HG02588 (cell line): ENCODE measurements at regions not wholly inside any gene's neighbourhood (a gene's known extent, or its start where the extent isn't known, plus 50 kb on each side); places are given as distances from the start of the nearest gene placed in this dataset.

Source experiments
- ATAC-seq: cut with Tn5 transposase; IDR thresholded peaks from one replicate; pipeline ENCODE4 v1.9.1; 2021; ENCODE audit warnings: mild to moderate bottlenecking, moderate library complexity; ENCODE audit not compliant: unreplicated experiment

DNA sequence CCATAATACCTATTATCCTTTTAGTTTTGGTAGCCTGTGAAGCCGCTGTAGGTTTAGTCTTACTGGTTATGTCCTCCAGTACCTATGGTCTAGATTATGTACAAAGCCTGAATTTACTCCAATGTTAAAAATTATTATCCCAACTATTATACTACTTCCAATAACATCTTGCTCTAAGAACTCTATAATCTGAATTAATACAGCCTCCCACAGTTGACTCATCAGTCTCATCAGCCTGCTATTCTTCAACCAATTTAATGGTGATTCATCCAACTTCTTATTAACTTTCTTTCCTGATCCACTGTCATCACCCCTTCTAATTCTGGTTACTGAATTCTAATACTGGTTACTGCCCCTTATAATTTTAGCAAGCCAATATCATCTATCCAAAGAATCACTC, 370.3 kb upstream of the OPRM1 start:
- no peak for ATAC-seq

DNA sequence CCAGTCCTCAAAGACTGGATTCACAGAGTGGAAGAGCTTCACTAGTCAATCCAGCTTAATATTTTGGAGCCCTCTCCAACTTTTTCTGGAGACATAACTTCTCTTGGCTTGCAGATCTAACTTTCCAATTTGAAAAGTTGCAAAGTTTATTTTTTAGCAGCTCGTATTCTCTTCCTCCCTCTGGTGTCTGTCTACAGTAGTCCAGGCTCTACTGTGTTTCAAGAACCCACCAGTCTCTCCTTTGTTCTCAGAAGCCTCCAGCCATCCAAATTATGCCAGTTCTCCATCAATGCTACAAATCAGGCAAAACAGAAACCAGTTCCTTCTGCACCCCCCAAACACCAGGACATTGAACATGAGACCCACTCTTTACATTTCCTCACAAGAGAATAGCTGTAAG, 376.1 kb upstream of the OPRM1 start:
- ATAC-seq, result no peak

DNA sequence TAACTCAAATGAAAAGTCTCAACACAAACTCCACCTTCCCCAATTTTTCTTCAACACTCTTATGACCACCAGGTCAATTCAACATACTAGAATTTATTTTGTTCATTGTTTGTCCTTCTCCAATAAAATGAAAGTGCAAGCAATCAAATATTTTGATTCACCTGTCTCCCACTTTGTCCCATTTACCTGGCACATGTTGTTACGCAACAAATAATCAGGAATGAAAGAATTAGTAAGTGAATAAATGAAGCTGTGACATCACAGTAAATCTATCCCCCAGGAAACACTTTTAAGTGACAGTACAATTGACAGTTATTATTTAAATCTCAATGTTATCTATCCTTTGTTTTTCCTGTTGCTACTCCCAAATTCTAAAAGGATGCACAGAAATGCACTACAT, 393.7 kb upstream of the OPRM1 start:
- ATAC-seq, result no peak

DNA sequence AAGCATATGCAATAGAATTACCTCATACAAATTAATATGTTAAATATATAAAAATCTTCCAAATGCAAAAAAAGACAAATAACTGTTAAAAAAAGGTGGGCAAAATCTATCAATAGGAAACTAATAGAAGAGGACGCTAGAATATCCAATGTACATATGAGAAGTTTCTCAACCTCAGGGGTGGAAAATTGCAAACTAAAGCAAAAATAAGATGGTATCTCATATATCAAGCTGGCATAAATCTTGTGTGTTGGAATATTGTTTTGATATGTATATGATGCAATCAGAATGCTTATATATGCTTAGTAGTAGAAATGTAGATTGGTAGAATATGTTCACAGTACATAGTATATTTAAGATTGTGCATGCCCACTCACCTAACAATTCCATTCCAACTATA, 395.0 kb upstream of the OPRM1 start:
- ATAC-seq, result no peak

DNA sequence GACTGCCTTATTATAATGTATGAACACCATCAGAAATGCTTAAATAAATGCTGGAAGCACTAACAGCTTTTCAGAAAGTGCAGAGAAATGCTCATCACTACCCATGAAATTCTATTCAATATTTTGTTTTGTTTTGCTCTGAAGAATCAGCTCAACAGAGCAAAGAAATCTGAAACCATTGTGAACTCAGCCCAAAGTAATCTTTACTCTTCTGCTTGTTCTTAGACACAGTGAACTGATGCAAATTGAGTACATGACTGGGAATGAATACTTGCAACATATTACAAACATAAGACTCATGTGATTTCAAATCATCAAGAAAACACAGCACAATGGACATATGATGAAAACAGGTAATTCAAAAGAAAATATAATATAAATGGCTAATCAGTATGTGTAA, 404.6 kb upstream of the OPRM1 start:
- ATAC-seq, result no peak

DNA sequence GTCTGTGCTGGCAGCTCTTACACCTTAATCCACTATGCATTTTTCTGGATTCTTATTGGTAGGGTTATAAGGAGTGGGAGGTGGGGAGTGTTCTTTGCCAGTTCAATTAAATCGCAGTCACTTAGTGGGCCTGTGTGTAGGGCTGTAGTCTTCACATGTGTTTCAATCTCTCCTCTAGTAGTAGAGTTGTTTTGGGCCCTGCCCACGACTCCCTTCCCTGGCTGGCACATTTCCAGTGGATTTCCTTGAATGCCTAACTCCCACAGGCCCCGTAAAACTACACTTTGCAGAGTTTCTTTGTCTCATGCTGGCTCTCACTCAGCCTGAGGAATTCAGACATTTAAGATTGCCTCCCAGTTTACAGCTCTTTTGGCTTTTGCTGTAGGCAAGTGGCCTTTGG, 414.0 kb upstream of the OPRM1 start:
- ATAC-seq, result no peak

DNA sequence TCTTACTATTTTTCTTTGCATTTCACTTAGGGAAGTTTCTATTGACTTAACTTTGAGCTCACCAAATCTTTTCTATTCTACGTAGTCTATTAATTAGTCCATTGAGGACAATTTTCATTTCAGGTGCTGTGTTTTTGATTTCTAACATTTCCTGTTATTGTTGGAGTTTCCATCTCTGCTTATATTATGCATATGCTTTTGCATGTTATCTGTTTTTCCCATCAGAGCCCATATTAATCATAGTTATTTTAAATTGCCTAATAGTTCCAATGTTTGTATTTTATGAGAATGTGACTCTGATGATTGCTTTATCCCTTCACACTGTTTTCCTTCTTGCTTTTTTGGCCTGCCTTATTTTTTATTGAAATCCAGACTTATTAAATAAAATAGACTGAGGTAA, 414.5 kb upstream of the OPRM1 start:
- no peak for ATAC-seq

DNA sequence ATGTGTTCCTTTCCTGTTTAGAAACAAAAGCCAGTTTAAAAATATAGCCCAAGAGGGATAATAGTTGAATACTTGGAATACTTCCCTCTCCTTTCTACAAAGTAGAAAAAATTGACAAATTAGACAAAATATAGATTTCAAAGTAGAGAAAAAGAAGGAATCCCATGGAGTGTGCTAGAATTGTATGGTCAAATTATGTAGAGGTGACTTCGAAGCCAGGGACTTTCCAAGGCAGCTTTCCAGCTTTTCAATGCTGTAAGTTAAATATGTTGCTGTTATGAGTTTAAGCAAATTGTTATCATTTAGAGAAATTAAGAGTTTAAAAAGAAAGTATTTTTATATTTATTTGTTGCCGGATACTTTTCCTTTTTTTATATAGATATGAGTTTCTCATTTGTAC, 415.5 kb upstream of the OPRM1 start:
- ATAC-seq, result no peak

DNA sequence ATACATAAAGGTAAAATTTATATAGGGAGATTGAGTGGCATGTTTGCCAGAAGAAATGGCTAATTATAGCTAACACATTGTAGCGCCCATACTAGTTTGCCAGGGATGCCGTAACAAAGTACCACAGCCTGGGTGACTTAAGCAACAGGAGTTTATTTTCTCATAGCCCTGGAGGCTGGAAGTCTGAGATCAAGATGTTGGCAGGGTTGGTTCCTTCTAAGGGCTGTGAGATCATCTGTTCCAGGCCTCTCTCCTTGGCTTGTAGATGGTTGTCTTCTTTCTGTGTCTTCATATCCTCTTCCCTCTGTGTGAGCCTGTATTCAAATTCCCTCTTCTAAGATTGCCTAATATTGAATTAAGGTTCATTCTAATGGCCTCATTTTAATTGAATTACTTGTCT, 417.5 kb upstream of the OPRM1 start:
- no peak for ATAC-seq

DNA sequence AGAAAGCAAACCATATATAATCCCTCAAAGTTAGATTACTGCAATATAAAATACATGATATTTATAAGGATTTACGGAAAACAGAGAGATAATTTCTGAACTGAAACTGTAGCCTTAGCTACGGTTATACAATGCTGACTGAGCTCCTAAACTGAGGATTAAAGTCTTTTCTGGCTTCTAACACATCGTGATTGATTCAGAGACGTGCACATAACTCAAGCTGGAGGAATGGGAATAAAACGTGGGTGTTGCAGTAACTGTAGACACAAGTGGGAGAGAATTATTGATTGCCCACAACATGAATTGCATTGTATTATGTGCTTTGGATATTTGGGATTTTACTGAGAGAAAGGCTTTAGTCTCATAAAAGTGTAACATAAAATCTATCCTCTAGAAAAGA, 418.0 kb upstream of the OPRM1 start:
- ATAC-seq, result no peak

DNA sequence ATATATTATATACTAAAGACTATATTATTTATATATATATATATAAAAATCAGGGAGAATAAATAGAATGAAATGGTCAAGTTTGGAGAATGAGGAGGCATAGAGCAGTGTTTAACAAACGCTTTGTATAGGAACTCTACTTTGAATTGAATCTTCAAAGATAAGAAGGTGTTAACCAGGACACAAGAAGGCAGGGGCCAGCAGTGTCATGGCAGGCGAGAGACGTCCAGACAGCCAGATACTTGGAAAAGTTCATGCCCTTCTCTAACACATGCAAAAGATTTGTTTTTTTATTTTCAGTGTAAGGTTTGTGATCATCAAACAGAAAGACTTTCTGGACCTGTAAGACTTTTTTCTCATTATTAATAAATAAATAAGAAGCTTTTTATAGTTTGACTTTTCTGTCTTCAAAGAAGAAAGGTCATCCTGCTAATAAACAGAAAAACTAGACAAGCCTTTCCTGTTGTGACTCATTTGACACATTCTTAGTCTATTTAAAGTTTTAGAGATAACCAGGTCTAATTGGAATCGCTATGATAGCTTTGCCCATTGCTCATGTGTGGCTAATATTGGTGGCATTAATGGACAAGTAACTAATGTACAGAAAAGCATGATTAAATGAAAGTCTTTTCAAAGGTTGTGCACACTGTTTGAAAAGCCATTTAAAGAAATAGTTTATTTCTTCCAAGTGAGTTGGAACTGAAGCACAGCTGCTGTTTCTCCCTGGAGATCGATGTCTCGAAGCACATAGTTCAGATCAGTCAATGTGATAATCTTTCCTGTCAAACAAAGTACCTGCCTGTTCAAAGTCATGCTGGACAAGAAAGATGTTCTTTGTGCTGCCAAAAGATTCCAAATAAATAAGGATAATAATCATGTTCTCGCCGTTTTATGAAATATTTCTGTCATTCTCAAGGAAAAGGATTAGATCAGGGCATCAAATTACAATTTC, 420.4 kb upstream of the OPRM1 start:
- ATAC-seq, result no peak

DNA sequence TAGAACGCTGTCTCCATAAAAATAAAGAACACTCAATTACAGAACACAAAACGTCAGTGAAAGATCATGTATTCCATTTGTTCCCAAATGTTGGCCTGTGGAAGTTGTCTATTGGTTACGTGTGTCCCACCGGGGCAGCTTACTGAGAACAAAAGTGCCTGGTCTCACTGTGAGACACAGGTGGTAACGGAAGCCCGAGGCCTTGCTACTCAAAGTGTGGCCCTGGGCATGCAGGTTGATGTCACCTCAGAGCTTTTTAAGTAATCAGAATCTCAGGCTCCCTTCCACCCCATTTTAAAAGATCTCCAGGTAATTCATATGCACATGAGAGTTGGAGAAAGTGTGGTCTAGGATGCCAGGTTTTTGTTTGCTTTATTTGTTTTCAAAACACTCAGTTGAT, 422.5 kb upstream of the OPRM1 start:
- ATAC-seq, result no peak

DNA sequence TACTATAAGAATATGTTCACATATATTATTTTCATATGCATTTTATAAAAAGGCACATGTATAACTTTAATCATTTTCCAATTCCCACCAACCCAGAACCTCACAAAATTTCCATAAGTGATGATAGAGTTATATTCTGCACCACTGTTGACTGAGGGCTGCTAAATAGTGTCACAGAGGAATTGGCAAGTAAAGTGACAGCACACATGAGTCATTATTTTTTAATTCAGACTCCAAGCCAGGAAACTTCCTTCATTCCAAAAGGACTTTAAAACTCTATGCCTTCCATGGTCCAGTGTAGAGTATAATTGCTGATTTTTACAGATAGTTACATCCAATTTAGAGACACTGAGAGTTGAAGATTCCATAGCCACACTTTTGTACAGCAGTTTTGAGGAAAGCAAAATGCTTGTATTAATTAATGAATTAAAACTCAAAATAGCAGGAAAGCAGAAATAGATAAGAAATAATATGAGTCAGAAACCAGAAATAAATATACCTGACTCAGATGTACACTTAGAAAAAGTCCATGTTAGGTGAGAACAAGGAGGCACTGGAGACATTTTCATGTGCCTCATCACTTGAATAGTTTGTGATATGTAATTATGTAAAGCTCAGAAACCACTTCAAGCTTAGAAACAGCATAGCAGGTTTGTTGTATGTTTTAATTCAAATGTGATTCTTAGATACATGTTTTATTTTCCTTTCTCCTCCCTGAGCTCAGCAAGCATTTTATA, 425.2 kb upstream of the OPRM1 start:
- ATAC-seq, result no peak

DNA sequence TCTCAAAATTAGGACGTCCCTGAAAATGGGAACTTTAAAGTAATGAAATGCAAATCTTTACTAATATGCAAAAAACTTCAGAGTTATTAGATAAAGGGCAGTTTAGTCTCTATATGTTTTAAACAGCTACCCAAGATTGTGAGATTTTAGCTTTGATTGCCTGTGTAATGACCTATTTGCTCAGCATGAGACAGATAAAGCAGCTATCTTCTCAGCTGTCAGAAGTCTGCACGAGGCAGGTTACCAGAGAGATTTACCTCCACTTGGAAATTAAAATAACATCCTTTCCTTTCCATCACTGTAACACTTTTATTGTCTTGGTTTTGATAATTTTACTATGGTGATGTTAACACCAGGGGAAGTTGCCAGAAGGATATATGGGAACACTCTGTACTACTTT, 436.6 kb upstream of the OPRM1 start:
- ATAC-seq, result no peak

DNA sequence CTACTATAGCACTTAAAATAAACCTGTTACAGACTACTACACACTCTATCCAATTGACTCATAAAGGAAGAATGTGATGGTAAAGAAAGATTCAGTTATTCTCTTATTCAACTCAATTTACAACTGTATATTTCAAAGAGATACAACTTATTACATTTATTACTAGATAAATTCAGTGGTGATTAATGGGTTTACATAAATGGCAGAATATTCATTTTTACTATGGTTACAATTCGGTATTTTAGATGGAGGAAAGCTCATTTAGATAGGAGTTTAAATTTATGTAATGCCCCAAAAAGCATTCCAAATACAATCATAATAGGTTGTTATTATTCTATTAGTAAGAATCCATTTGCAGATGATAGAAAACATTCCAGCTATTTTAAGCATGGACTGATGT, 439.1 kb upstream of the OPRM1 start:
- no peak for ATAC-seq

DNA sequence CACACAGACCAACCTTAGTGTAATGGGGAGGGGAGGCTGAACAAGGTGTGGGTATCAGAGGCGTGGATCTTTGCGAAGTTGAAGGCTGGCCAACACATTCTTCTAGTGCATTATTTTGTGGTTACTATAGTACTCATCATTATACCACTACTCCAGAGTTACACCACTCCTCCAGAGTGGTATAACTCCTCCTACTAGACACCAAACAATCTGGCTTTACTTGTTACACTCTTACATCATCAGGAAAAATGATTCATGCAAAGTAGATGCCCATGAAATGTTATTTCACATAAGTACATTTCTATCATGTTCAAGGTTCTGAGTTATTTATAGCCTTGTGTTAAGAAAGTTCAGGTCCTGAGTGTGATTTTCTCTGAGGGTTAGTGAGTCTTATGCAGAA, 443.1 kb upstream of the OPRM1 start:
- no peak for ATAC-seq

DNA sequence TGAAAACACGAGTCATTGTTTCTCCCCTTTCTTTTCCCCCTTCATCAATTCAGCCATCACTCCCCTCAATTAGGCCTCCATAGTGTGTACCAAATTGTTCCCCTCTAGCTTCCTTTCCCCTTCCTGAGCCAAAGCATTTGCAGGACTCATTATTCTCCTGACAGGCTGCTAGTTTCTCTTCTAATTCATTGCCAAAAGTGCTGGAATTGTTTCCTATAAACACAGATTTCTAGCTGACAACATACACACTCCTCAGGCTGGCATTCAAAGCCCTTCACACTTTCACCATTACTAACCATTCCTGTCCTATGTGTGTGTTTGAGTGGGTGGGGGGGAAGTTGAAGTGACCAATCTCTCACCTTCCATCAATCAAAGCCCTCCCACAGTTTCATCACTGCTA, 444.2 kb upstream of the OPRM1 start:
- no peak for ATAC-seq

DNA sequence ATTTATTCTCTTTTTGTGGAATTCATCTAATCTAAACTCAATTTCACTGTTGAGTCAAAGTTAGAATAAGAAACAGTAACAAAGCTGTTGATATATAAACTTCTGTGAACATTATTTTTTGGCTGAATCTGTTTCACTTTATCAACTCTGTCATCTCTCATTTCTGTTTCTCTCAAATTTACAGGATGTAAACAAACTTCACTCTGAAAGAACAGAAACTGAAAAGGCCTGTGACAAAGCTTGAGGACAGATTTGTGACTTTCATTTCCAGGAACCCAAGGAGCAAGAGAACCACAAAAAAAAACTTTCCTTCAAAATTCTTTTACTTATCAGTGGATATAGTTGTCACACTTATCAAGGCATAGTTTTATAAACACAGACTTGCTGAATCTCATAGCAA, 447.9 kb upstream of the OPRM1 start:
- ATAC-seq, result no peak

DNA sequence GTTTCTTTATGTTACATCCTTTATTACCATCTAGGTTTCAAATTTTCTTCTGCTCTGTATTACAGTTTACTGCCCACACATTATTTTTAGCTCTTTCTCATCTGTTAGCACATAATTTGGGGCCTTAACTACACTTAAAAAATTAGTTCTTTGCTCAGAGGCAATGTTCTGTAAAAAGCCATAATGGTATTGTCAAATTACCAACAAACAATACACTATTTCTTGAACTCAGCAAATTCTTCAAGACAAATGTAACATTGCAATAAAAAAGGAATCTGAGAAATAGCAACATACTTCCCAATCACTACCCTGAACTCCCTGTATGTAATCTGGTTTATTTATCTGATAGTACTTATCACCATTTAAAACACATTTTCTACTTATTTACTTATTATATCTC, 448.6 kb upstream of the OPRM1 start:
- no peak for ATAC-seq

DNA sequence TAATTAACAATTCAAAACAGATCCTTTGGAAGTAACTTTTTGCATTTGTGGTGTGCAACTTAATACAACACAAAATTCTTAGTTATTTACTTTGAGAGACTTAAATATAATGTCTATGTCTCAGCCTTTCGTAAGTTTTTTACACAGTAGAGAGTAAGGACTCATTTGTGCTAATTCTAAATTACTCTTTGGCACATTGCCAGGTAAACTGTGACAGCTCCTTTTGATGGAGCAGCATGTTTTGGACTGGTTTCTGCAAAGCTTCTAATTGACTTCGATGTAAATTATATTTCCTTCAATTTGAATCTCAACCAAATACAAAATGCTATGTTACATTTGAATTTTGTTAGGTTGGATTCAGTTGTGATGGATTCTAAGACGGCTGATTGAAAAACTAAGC, 450.7 kb upstream of the OPRM1 start:
- no peak for ATAC-seq

DNA sequence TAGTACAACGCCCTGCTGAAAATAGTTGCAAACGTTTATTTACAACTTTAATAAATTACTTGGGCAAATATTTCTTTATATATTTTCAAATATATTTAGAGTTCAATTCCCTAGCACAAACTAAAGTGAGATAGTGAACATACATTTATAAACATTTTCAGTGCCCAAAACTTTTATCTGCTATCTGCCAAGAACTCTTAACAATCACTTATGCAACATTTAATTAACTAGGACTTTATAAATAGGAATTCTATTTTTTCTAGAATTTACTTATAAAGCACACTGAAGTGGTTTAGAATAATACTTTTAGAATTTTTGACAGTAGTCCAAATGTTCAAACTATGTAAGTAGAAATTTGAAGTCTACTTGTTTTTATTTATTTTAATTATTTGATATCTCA, 452.6 kb upstream of the RGS17 start:
- ATAC-seq, result no peak

DNA sequence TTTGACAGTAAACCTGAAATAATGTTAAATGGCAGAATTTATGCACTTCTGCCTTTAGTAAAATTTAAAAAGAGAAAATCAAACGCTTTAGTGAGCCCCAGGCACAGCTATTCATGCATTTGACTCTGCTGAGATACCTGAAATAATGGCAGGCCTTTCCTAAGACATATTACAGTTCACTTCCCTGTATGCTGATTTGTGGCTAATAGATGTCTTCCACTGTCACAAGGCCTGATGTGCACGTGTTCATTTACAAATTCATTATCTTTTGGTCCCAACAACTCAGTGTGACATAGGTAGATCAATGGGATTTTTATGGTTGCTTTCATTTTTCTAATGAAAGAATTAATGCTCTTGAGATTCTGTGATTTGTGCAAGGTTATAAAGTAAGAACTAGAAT, 449.7 kb upstream of the RGS17 start:
- ATAC-seq, result no peak
